ENCODE measurements at regions not wholly inside any gene's neighbourhood (a gene's known extent, or its start where the extent isn't known, plus 50 kb on each side); places are given as distances from the start of the nearest gene placed in this dataset.

DNA sequence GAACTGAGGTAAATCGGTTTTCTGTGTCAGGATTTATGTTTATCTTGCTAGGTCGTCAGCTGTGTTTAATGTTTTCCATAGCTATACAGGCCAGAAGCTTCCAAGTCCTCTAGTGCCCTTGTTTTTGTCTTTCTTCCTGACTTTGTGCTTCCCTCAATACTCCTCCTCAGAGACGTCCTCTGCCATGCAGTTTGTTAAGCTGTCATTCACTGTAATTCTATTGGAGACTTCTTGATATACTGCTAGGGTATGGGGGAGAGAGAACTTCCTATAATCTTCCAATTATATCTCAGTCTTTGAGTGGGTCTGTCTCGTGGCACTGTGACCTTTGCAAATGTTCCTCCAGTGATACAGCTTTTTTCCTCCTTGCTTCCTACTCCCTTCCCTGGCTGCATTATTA lies 327.3 kb upstream of the ANO5 start:
- Mint-ChIP-seq H3K4me3 (no peak overlapping the region), H3K36me3 (no peaks in the 10 kb centered on the region), H3K9me3 (peaks cover 0 to 19% (median 3%) of the 10 kb centered on the region in 5 donors), H3K27ac (no peak overlapping the region), H3K4me1 (no peaks in the 10 kb centered on the region), H3K27me3 (no peaks in the 10 kb centered on the region)
- no peak for DNase-seq
- no peaks in the 10 kb centered on the region for H3K36me3 ChIP-seq (ENCODE audit: insufficient read depth, low read length)
- no peaks in the 10 kb centered on the region for H3K4me1 ChIP-seq (ENCODE audit: insufficient read depth, low read length)
- no peaks in the 10 kb centered on the region for H3K9me3 ChIP-seq (ENCODE audit: low read length)
- H3K27me3 ChIP-seq (ENCODE audit: insufficient read depth, low read length, poor library complexity, severe bottlenecking) = no peaks in the 10 kb centered on the region
- no peak overlapping the region for H3K27ac ChIP-seq (ENCODE audit: low read depth, low read length)
- CTCF ChIA-PET = no interaction called here
- no peak overlapping the region for H3K4me3 ChIP-seq (ENCODE audit: low read length)
- POLR2A ChIA-PET = no interaction called here

DNA sequence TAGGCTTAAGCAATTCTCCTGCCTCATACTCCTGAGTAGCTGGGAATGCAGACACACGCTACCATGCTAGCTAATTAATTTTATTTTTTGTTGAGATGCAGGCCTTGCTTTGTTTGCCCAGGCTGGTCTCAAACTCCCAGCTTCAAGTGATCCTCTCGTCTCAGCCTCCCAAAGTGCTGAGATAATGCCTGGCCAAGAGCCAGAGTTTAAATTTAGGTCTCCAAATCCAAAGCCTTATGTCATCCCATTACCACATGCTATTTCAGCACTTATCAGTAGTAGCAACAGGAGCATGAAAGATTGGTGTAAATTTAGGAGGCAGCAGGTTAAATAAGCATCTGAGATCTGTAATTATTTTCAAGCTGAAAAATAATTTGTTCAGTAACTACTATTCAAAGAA lies 326.1 kb upstream of the ANO5 start:
- H3K4me3 ChIP-seq (ENCODE audit: low read length) = no peak overlapping the region
- H3K4me1 ChIP-seq (ENCODE audit: insufficient read depth, low read length) = no peaks in the 10 kb centered on the region
- no peaks in the 10 kb centered on the region for H3K9me3 ChIP-seq (ENCODE audit: low read length)
- no peaks in the 10 kb centered on the region for H3K27me3 Mint-ChIP-seq
- H3K27ac ChIP-seq (ENCODE audit: low read depth, low read length) = no peak overlapping the region
- H3K36me3 ChIP-seq (ENCODE audit: insufficient read depth, low read length) = no peaks in the 10 kb centered on the region
- ChIA-PET POLR2A (no interaction called here), CTCF (no interaction called here)
- DNase-seq = no peak
- no peak overlapping the region for H3K27ac Mint-ChIP-seq
- H3K9me3 Mint-ChIP-seq = peaks cover 0 to 12% (median 3%) of the 10 kb centered on the region in 5 donors
- no peak overlapping the region for H3K4me3 Mint-ChIP-seq
- H3K4me1 Mint-ChIP-seq = no peaks in the 10 kb centered on the region
- no peaks in the 10 kb centered on the region for H3K36me3 Mint-ChIP-seq
- H3K27me3 ChIP-seq (ENCODE audit: insufficient read depth, low read length, poor library complexity, severe bottlenecking) = no peaks in the 10 kb centered on the region

DNA sequence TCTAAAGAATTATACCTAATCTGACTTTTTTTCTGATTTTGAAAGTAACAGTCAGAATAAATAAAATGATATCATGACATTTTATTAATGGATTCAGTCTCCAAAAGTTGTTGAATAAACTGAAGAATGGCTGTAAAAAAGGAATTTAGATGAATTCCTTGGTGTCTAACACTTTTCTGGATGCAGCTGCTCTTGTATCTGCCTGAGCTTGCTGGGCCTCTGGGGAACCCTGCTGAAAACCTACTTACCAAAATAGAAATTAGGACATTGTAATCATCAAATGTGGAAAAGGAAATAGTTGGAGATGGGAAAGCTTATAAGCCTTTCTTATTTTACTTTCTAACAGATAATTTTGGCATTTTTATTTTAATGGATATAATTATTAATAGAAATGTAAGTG lies 315.7 kb upstream of the ANO5 start:
- H3K4me1 Mint-ChIP-seq = no peaks in the 10 kb centered on the region
- Histone ChIP-seq H3K4me1 (ENCODE audit: insufficient read depth, low read length) (no peaks in the 10 kb centered on the region), H3K9me3 (ENCODE audit: low read length) (peaks cover 3% of the 10 kb centered on the region), H3K4me3 (ENCODE audit: low read length) (no peak overlapping the region), H3K27ac (ENCODE audit: low read depth, low read length) (no peak overlapping the region), H3K36me3 (ENCODE audit: insufficient read depth, low read length) (no peaks in the 10 kb centered on the region), H3K27me3 (ENCODE audit: insufficient read depth, low read length, poor library complexity, severe bottlenecking) (no peaks in the 10 kb centered on the region)
- POLR2A ChIA-PET = no interaction called here
- CTCF ChIA-PET = no interaction called here
- no peaks in the 10 kb centered on the region for H3K27me3 Mint-ChIP-seq
- no peak for DNase-seq
- H3K4me3 Mint-ChIP-seq = no peak overlapping the region
- no peaks in the 10 kb centered on the region for H3K36me3 Mint-ChIP-seq
- H3K27ac Mint-ChIP-seq = no peak overlapping the region
- peaks cover 1 to 25% (median 9%) of the 10 kb centered on the region in 5 donors for H3K9me3 Mint-ChIP-seq

DNA sequence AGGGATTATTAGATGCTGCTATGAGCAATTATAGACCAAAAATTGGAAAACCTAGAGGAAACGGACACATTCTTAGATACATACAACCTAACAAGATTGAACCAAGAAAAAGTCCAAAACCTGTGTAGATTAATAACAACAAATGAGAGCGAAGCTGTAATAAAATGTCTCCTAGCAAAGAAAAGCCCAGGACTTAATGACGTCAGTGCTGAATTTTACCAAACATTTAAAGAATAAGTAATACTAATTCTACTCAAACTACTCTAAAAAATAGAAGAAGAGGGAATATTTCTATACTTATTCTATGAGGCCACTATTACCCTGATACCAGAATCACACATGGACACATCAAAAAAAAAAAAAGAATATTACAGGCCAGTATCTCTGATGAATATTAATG lies 309.5 kb upstream of the ANO5 start:
- Mint-ChIP-seq H3K4me3 (no peak overlapping the region), H3K36me3 (no peaks in the 10 kb centered on the region), H3K9me3 (peaks cover 3 to 25% (median 7%) of the 10 kb centered on the region in 5 donors), H3K4me1 (no peaks in the 10 kb centered on the region), H3K27ac (no peak overlapping the region), H3K27me3 (no peaks in the 10 kb centered on the region)
- no peaks in the 10 kb centered on the region for H3K4me1 ChIP-seq (ENCODE audit: insufficient read depth, low read length)
- no peak overlapping the region for H3K4me3 ChIP-seq (ENCODE audit: low read length)
- no peaks in the 10 kb centered on the region for H3K36me3 ChIP-seq (ENCODE audit: insufficient read depth, low read length)
- no peaks in the 10 kb centered on the region for H3K27me3 ChIP-seq (ENCODE audit: insufficient read depth, low read length, poor library complexity, severe bottlenecking)
- peaks cover 3% of the 10 kb centered on the region for H3K9me3 ChIP-seq (ENCODE audit: low read length)
- DNase-seq = no peak
- ChIA-PET CTCF (no interaction called here), POLR2A (no interaction called here)
- no peak overlapping the region for H3K27ac ChIP-seq (ENCODE audit: low read depth, low read length)

DNA sequence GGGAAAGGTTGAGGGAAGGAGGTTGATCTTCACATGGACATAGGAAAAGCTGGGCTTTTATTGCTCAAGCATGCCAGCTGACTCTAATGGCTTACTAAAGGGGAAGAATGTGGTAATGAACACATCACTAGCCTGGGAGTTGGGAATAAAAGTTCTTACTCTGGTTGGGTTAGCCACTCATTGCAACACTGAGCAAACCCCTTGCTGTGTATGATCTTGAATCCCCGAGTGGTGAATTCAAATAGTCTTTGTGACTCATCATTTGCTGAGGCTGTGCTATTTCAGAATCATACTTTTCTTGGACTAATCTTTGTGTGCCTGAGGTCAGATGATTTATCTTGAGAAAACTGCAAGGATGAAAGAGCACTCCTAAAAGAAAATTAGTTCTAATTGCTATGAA lies 304.1 kb upstream of the ANO5 start:
- no peak overlapping the region for H3K27ac Mint-ChIP-seq
- H3K4me1 Mint-ChIP-seq = no peaks in the 10 kb centered on the region
- H3K27me3 Mint-ChIP-seq = no peaks in the 10 kb centered on the region
- DNase-seq = no peak
- H3K36me3 Mint-ChIP-seq = peaks cover 0 to 3% (median 2%) of the 10 kb centered on the region in 3 donors
- ChIA-PET POLR2A (no interaction called here), CTCF (no interaction called here)
- H3K27me3 ChIP-seq (ENCODE audit: insufficient read depth, low read length, poor library complexity, severe bottlenecking) = no peaks in the 10 kb centered on the region
- H3K36me3 ChIP-seq (ENCODE audit: insufficient read depth, low read length) = no peaks in the 10 kb centered on the region
- no peaks in the 10 kb centered on the region for H3K9me3 ChIP-seq (ENCODE audit: low read length)
- no peak overlapping the region for H3K4me3 ChIP-seq (ENCODE audit: low read length)
- no peaks in the 10 kb centered on the region for H3K4me1 ChIP-seq (ENCODE audit: insufficient read depth, low read length)
- peaks cover 2 to 8% (median 6%) of the 10 kb centered on the region in 5 donors for H3K9me3 Mint-ChIP-seq
- no peak overlapping the region for H3K27ac ChIP-seq (ENCODE audit: low read depth, low read length)
- no peak overlapping the region for H3K4me3 Mint-ChIP-seq

DNA sequence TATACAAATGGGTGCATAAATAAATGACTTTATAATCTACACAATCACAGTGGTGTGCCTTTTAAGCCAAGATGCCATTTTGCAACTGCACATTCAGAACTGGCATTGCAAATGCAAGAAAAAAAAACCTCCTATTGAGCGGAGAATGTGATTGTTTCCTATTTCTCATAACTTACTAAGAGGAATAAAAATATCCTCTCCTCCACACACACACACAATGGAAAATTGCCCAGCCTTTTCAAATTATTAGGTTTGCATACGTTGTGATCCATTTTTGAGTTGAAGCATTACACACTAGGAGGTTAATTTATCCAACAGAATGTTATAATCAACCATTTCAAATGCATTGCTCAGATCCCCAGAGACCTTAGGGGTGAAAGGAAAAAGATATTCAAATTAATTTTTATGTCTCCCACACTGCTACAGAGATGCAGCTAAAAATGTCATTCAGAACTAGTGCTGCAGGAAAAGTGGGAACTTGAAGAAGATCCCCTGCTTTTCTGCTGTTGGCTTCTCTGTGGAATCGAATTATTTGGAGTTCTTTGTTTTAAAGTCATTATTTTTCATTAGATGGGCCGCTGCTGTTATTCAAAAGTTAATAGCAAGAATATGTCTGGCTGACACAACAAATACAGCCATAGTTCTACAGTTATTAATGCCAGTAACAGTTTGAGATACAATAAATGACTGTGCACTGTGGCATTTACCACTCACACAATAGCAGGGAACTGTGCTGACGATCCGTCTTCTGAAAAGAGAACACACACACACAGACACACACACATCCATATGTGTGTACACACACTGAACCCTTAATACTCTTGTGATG lies 299.9 kb upstream of the ANO5 start:
- no peak for DNase-seq
- Histone ChIP-seq H3K9me3 (ENCODE audit: low read length) (no peaks in the 10 kb centered on the region), H3K4me3 (ENCODE audit: low read length) (no peak overlapping the region), H3K4me1 (ENCODE audit: insufficient read depth, low read length) (no peaks in the 10 kb centered on the region), H3K27ac (ENCODE audit: low read depth, low read length) (no peak overlapping the region), H3K36me3 (ENCODE audit: insufficient read depth, low read length) (no peaks in the 10 kb centered on the region), H3K27me3 (ENCODE audit: insufficient read depth, low read length, poor library complexity, severe bottlenecking) (no peaks in the 10 kb centered on the region)
- Mint-ChIP-seq H3K27me3 (no peaks in the 10 kb centered on the region), H3K27ac (no peak overlapping the region), H3K9me3 (peaks cover 0 to 8% (median 6%) of the 10 kb centered on the region in 5 donors), H3K4me3 (no peak overlapping the region), H3K4me1 (no peaks in the 10 kb centered on the region), H3K36me3 (peaks cover 0 to 3% (median 2%) of the 10 kb centered on the region in 3 donors)
- POLR2A ChIA-PET = no interaction called here
- CTCF ChIA-PET = no interaction called here

DNA sequence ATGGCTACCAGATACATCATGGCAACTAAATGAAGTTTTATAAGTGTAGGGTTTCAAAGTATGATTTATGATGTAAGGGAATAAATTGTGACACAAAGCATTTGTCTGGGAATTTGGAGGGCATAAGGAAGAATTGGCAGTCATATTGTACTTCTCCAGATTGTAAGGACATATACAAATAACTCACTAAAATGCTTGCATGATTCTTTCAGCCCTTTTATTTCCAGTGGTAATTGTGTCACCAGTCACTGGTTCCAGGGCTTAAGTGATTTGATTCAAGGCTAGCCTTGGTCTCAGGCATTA lies 299.4 kb upstream of the ANO5 start:
- no peaks in the 10 kb centered on the region for H3K4me1 ChIP-seq (ENCODE audit: insufficient read depth, low read length)
- no peak for DNase-seq
- H3K4me3 ChIP-seq (ENCODE audit: low read length) = no peak overlapping the region
- peaks cover 0 to 3% (median 2%) of the 10 kb centered on the region in 3 donors for H3K36me3 Mint-ChIP-seq
- H3K9me3 Mint-ChIP-seq = peaks cover 0 to 8% (median 6%) of the 10 kb centered on the region in 5 donors
- no peak overlapping the region for H3K27ac ChIP-seq (ENCODE audit: low read depth, low read length)
- no peaks in the 10 kb centered on the region for H3K27me3 Mint-ChIP-seq
- H3K9me3 ChIP-seq (ENCODE audit: low read length) = no peaks in the 10 kb centered on the region
- ChIA-PET POLR2A (no interaction called here), CTCF (no interaction called here)
- H3K27ac Mint-ChIP-seq = no peak overlapping the region
- H3K36me3 ChIP-seq (ENCODE audit: insufficient read depth, low read length) = no peaks in the 10 kb centered on the region
- no peaks in the 10 kb centered on the region for H3K4me1 Mint-ChIP-seq
- no peak overlapping the region for H3K4me3 Mint-ChIP-seq
- no peaks in the 10 kb centered on the region for H3K27me3 ChIP-seq (ENCODE audit: insufficient read depth, low read length, poor library complexity, severe bottlenecking)

DNA sequence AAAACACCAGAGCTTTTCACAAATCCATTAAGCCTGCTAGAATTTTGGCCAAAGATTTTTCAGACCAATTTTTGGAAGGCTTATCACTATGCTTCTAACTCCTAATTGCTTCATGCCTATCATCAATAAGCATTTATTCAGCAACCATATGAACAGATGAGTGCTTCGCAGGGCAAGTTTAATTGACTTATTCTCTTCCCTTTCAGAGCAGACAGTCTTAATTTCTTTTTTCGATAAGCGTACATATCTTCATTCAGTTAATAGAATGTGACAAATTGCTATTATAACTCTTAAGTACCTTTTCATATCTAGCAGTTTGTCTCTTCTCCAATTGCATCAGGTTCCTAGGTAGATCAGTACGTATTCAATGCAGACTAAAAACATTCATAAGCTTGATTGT lies 298.4 kb upstream of the ANO5 start:
- Mint-ChIP-seq H3K4me1 (no peaks in the 10 kb centered on the region), H3K27me3 (no peaks in the 10 kb centered on the region), H3K27ac (no peak overlapping the region), H3K36me3 (peaks cover 0 to 3% (median 2%) of the 10 kb centered on the region in 3 donors), H3K9me3 (peaks cover 0 to 8% (median 6%) of the 10 kb centered on the region in 5 donors), H3K4me3 (no peak overlapping the region)
- H3K27ac ChIP-seq (ENCODE audit: low read depth, low read length) = no peak overlapping the region
- H3K27me3 ChIP-seq (ENCODE audit: insufficient read depth, low read length, poor library complexity, severe bottlenecking) = no peaks in the 10 kb centered on the region
- no peaks in the 10 kb centered on the region for H3K4me1 ChIP-seq (ENCODE audit: insufficient read depth, low read length)
- H3K9me3 ChIP-seq (ENCODE audit: low read length) = no peaks in the 10 kb centered on the region
- no peaks in the 10 kb centered on the region for H3K36me3 ChIP-seq (ENCODE audit: insufficient read depth, low read length)
- no peak overlapping the region for H3K4me3 ChIP-seq (ENCODE audit: low read length)
- ChIA-PET POLR2A (no interaction called here), CTCF (no interaction called here)
- no peak for DNase-seq

DNA sequence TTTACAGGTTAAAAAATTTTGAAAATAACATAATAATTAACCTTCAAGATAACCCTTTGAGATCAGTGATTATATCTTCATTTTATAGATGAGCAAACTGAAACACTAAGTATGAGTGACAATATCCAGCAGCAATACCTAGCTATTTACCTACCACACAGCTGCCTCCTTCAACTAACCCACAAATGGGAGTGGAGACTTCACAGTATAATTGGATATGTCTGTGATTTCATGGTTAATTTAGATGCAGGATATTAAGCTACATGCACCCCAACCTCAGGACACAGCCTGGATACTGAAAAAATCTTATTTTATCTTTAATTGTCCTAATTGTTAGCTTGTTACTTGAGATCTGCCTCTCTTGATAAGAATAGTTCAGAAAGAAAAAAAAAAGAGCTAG lies 297.2 kb upstream of the ANO5 start:
- H3K4me1 Mint-ChIP-seq = no peaks in the 10 kb centered on the region
- no peaks in the 10 kb centered on the region for H3K4me1 ChIP-seq (ENCODE audit: insufficient read depth, low read length)
- H3K27ac Mint-ChIP-seq = no peak overlapping the region
- no peak overlapping the region for H3K27ac ChIP-seq (ENCODE audit: low read depth, low read length)
- H3K27me3 Mint-ChIP-seq = no peaks in the 10 kb centered on the region
- no peak overlapping the region for H3K4me3 ChIP-seq (ENCODE audit: low read length)
- no peaks in the 10 kb centered on the region for H3K36me3 ChIP-seq (ENCODE audit: insufficient read depth, low read length)
- no peaks in the 10 kb centered on the region for H3K9me3 ChIP-seq (ENCODE audit: low read length)
- DNase-seq = no peak
- peaks cover 0 to 3% (median 2%) of the 10 kb centered on the region in 3 donors for H3K36me3 Mint-ChIP-seq
- POLR2A ChIA-PET = no interaction called here
- peaks cover 5 to 10% (median 7%) of the 10 kb centered on the region in 5 donors for H3K9me3 Mint-ChIP-seq
- no peaks in the 10 kb centered on the region for H3K27me3 ChIP-seq (ENCODE audit: insufficient read depth, low read length, poor library complexity, severe bottlenecking)
- CTCF ChIA-PET = no interaction called here
- H3K4me3 Mint-ChIP-seq = no peak overlapping the region

Data from CD8-positive, alpha-beta memory T cell (primary cell).